HEK293T (cell line): ENCODE measurements at regions not wholly inside any gene's neighbourhood (a gene's known extent, or its start where the extent isn't known, plus 50 kb on each side); places are given as distances from the start of the nearest gene placed in this dataset.

Experiments
- CTCF ChIA-PET: fragments of 350-600 bp; formaldehyde crosslinking; extraction: SDS; loops from one replicate; lab custom pipeline; 2021; ENCODE audit warnings: antibody characterized with exemption, inconsistent platforms; lab: Yijun Ruan, JAX
- POLR2A ChIA-PET: fragments of 350-600 bp; formaldehyde crosslinking; extraction: SDS; loops from one replicate; lab custom pipeline; 2020; ENCODE audit warnings: antibody characterized with exemption, inconsistent platforms; lab: Yijun Ruan, JAX
- DNase-seq: peaks from one replicate; pipeline ENCODE4 v3.0.0; 2012; ENCODE audit warnings: mixed read lengths; ENCODE audit errors: extremely low spot score
- ARNT ChIP-seq: fragments of 450-650 bp; IDR thresholded peaks from 2 replicates; pipeline ENCODE4 v1.6.1; 2017; ENCODE audit warnings: mild to moderate bottlenecking
- BHLHE40 ChIP-seq: fragments of 450-650 bp; IDR thresholded peaks from 2 replicates; pipeline ENCODE4 v1.6.1; 2016; ENCODE audit warnings: mild to moderate bottlenecking, moderate library complexity, borderline replicate concordance
- CTBP1 ChIP-seq: fragments of 450-650 bp; IDR thresholded peaks from 2 replicates; pipeline ENCODE4 v1.6.1; 2016; ENCODE audit warnings: borderline replicate concordance
- ELF4 ChIP-seq: fragments of 450-650 bp; IDR thresholded peaks from 2 replicates; pipeline ENCODE4 v1.6.1; 2017; ENCODE audit warnings: antibody characterized with exemption
- FOXA1 ChIP-seq: fragments of 450-650 bp; IDR thresholded peaks from 2 replicates; pipeline ENCODE4 v1.6.1; 2016; ENCODE audit warnings: mild to moderate bottlenecking
- FOXK2 ChIP-seq: fragments of 450-650 bp; IDR thresholded peaks from 2 replicates; pipeline ENCODE4 v1.6.1; 2016; ENCODE audit warnings: mild to moderate bottlenecking
- FOXM1 ChIP-seq: fragments of 450-650 bp; IDR thresholded peaks from 2 replicates; pipeline ENCODE4 v1.6.1; 2017; ENCODE audit warnings: mild to moderate bottlenecking, borderline replicate concordance
- HDGF ChIP-seq: fragments of 450-650 bp; IDR thresholded peaks from 2 replicates; pipeline ENCODE4 v1.6.1; 2017; ENCODE audit warnings: antibody characterized with exemption, borderline replicate concordance
- L3MBTL2 ChIP-seq: fragments of 450-650 bp; conservative IDR thresholded peaks from 2 replicates; pipeline ENCODE4 v1.6.1; 2016; ENCODE audit warnings: mild to moderate bottlenecking
- LEF1 ChIP-seq: fragments of 450-650 bp; IDR thresholded peaks from 2 replicates; pipeline ENCODE4 v1.6.1; 2017; ENCODE audit warnings: mild to moderate bottlenecking, borderline replicate concordance
- NFRKB ChIP-seq: fragments of 450-650 bp; IDR thresholded peaks from 2 replicates; pipeline ENCODE4 v1.6.1; 2016; ENCODE audit warnings: mild to moderate bottlenecking, moderate library complexity
- SP1 ChIP-seq: fragments of 450-650 bp; IDR thresholded peaks from 2 replicates; pipeline ENCODE4 v1.6.1; 2017
- SUZ12 ChIP-seq: fragments of 450-650 bp; IDR thresholded peaks from 2 replicates; pipeline ENCODE4 v1.6.1; 2016; ENCODE audit warnings: mild to moderate bottlenecking
- TARDBP ChIP-seq: fragments of 450-650 bp; IDR thresholded peaks from 2 replicates; pipeline ENCODE4 v1.6.1; 2016
- ZNF384 ChIP-seq: fragments of 450-650 bp; IDR thresholded peaks from 2 replicates; pipeline ENCODE4 v1.6.1; 2016
- TF ChIP-seq, protein P1 (sequence below): fragments of 450-650 bp; IDR thresholded peaks from 2 replicates; pipeline ENCODE4 v1.6.1; 2016

DNA sequence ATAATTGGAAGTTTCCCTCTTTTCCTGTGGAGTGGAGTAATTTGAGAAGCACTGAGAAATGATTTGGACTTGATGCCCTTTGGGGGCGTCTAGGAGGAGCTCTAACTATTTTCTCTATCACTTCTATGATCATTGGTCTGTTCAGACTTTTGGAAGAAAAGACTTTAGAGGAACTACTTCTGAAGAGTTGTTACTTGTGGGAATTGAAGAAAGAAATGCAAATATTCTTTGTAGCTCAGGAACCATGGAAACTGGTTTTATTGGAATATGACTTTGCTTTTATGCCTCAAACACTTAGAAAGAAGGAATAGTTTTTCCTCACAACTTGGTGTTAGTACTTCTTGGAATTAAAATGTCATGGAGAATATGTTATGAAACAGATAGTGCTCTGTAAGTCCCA, 122.0 kb upstream of the ALDH1A3 start:
- CTCF ChIA-PET = no interaction called here
- TF ChIP-seq FOXK2 (no peak), L3MBTL2 (no peak), TARDBP (no peak), FOXM1 (no peak), NFRKB (no peak), SP1 (no peak)
- POLR2A ChIA-PET = no interaction called here
- DNase-seq = no peak

DNA sequence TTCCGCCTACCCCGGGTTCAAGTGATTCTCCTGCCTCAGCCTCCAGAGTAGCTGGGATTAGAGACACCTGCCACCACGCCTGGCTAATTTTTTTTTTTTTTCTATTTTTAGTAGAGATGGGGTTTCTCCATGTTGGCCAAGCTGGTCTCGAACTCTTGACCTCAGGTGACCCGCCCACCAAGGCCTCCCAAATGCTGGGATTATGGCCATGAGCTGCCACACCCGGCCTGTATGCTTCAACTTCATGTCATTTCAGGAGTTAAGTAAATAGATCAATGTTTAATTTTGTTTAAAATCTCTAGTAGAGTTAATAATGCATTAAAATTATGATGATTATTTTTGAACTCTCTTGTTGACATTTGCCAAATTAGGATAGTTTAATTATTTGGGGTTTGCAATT, 121.1 kb upstream of the ALDH1A3 start:
- CTCF ChIA-PET = interaction anchor here (0.6 kb wide), 1 partner anchor 15 kb away, joined by 6 read pairs; no protein-coding TSS in a partner anchor
- TF ChIP-seq, protein P1, sequence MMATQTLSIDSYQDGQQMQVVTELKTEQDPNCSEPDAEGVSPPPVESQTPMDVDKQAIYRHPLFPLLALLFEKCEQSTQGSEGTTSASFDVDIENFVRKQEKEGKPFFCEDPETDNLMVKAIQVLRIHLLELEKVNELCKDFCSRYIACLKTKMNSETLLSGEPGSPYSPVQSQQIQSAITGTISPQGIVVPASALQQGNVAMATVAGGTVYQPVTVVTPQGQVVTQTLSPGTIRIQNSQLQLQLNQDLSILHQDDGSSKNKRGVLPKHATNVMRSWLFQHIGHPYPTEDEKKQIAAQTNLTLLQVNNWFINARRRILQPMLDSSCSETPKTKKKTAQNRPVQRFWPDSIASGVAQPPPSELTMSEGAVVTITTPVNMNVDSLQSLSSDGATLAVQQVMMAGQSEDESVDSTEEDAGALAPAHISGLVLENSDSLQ = no peak
- TF ChIP-seq CTBP1 (no peak), FOXK2 (no peak), ARNT (no peak), ZNF384 (no peak), SUZ12 (no peak), LEF1 (no peak), ELF4 (no peak), SP1 (no peak), FOXA1 (no peak), HDGF (no peak), TARDBP (no peak), NFRKB (no peak), FOXM1 (no peak), L3MBTL2 (no peak), BHLHE40 (no peak)
- no peak for DNase-seq
- POLR2A ChIA-PET = no interaction called here

DNA sequence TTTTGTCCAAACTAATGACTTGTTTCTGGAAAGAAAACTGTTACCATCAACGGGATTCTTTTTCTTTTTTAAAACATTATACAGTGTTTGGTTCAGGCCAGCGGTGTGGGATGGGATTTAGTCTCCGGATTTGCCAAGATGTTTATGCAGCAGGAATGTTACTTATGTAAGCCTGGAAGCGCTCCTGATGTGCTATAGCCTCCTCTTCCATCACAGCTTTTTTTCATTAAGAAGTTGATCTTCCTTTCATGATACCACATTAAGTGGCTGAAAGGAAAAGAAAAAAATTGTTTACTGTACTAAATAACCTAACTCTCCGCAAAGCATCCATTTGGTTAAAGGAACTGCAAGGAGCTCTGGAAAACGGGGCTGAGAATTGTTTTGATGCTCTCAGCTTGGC, 120.5 kb upstream of the ALDH1A3 start:
- no peak for DNase-seq
- ChIA-PET CTCF (interaction anchor here (0.6 kb wide), 1 partner anchor 16 kb away, joined by 6 read pairs; no protein-coding TSS in a partner anchor), POLR2A (no interaction called here)
- no peak for TF ChIP-seq HDGF
- TF ChIP-seq NFRKB = no peak
- no peak for TF ChIP-seq ARNT
- TF ChIP-seq TARDBP = no peak
- no peak for TF ChIP-seq FOXK2
- TF ChIP-seq FOXA1 = no peak
- no peak for TF ChIP-seq LEF1
- TF ChIP-seq ZNF384 = no peak
- TF ChIP-seq CTBP1 = no peak

DNA sequence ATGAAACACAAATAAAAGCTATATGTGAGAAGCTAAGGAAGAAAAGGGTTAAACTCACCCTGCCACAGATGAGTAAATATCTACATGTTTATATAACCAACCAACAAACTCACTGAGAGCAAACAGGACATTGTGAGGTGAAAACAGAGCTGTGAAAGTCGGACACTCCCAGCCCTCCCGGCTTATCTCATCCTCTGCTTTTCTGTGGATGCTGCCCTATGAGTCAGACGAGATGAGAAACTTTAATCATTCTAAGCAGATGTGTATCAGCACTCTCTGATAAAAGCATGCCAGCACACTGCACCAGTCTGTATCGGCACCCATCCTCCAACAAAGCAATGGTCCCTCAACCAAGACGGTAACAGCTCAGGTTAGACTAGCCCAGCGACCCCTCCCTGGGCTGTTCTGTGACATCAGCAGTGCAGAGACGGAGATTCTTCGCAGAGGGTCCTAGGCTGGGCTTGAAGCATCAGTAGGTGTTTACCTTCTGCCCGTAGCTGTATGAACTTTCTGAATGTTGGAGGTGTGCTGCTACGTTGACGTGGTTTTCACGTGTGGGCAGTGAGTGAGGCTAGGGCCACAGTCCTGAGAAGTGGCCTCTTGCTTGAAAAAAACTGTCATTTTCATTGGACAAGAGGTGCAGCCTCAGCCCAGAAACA, 119.8 kb upstream of the ALDH1A3 start:
- ChIA-PET CTCF (no interaction called here), POLR2A (interaction anchor here (0.6 kb wide), 1 partner anchor 240 kb away, joined by 3 read pairs; no protein-coding TSS in a partner anchor)
- no peak for DNase-seq
- no peak for TF ChIP-seq SP1
- TF ChIP-seq ARNT = no peak
- TF ChIP-seq, protein P1 = no peak
- no peak for TF ChIP-seq HDGF
- no peak for TF ChIP-seq NFRKB
- no peak for TF ChIP-seq TARDBP
- no peak for TF ChIP-seq SUZ12
- no peak for TF ChIP-seq L3MBTL2
- no peak for TF ChIP-seq LEF1

DNA sequence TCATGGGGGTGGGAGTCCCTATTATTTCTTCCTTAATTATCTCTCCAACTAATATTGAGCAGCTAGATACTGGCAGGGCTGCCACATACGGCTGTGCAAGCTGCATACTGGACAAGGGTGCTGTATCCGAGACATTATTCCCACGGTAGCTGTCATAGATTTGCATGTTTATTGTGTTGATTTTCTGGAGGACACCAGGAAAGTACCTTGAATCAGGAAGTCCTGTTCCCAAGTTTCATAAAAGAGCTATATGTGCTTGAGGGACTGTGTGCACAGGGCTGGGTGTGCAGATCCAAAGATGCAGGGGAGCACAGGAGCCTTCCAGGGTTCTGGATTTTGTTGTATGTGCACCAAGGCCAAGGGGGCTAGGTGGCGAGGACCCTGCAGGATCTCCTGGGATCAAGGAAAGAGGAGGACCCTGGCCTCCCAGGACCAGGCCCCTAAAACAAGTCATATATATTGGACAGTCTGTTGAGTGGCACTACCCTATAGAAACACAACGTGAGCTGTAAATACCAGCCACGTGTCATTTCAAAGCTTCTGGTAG, 119.2 kb upstream of the ALDH1A3 start:
- CTCF ChIA-PET = no interaction called here
- POLR2A ChIA-PET = no interaction called here
- DNase-seq = no peak
- TF ChIP-seq, protein P1 = no peak
- no peak for TF ChIP-seq NFRKB
- no peak for TF ChIP-seq BHLHE40
- TF ChIP-seq ARNT = no peak
- no peak for TF ChIP-seq FOXA1
- TF ChIP-seq ZNF384 = no peak
- TF ChIP-seq FOXM1 = no peak
- TF ChIP-seq SUZ12 = no peak

DNA sequence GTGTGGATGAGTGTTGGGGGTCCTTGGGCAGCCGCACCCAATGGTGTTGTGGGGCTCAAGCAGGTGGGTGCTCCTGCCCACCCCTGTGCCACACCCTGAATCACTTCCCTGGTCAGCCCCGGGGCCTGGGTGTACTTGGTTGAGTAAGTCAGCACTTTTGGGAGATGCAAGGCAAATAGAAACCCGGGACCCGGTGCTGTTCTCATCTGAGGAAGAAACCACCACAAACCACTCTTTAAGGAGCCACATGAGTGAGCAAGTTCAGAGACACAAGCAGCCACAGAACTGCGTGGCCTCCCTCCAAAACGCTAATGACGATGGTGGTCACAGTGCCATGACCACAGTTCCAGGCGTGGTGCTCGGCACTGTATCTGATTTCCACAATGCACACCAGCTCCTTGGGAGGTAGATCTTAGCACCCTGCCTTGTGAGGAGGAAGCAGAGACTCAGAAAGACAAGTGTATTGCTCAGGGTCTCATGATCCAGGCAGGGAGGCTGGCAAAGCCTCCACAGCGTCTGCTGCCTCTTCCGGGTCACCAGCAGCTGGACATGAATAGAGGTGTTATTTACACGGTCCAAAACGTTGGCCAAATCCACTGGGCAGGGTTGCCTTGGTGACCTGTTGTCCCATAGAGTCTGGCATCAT, 118.2 kb upstream of the ALDH1A3 start:
- DNase-seq = no peak
- POLR2A ChIA-PET = no interaction called here
- no peak for TF ChIP-seq LEF1
- TF ChIP-seq L3MBTL2 = no peak
- TF ChIP-seq ELF4 = no peak
- no peak for TF ChIP-seq NFRKB
- TF ChIP-seq TARDBP = no peak
- TF ChIP-seq FOXA1 = no peak
- TF ChIP-seq SUZ12 = no peak
- no peak for TF ChIP-seq ZNF384
- no peak for TF ChIP-seq ARNT
- no peak for TF ChIP-seq BHLHE40
- TF ChIP-seq FOXK2 = no peak
- TF ChIP-seq, protein P1 = no peak
- TF ChIP-seq FOXM1 = no peak
- no peak for TF ChIP-seq SP1
- CTCF ChIA-PET = no interaction called here
